MM.1S (cell line): ENCODE measurements at regions not wholly inside any gene's neighbourhood (a gene's known extent, or its start where the extent isn't known, plus 50 kb on each side); places are given as distances from the start of the nearest gene placed in this dataset.

ENCODE experiments used
- EZH2phosphoT487 ChIP-seq: fragments of 300-600 bp; sonication (generic); IDR thresholded peaks from 2 replicates; pipeline ENCODE4 v1.6.1; 2018; ENCODE audit warnings: antibody characterized with exemption, low read length
- TF ChIP-seq, protein P1 (sequence below): fragments of 300-600 bp; sonication (generic); IDR thresholded peaks from 2 replicates; pipeline ENCODE4 v1.5.1; 2016; ENCODE audit warnings: antibody characterized with exemption, low read length, mixed read lengths

DNA sequence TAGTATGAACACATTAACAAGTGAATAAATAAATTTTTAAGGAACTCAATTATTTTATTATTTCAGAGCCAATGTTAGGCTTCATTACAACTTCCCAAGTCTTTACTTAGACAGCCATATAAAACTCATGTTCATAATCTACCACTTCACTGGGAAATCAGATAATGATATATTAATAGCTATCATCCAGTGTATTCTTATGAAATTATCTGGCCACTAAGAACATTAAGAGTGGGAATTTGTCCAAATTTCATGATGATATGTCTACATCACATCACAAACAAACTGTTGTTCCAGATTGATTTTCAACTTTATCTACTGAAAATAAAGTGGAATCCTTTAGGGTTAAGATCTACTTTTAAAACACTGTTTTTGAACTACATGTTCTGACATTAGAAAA is 668.6 kb downstream of the EFNA5 start:
- TF ChIP-seq, protein P1, sequence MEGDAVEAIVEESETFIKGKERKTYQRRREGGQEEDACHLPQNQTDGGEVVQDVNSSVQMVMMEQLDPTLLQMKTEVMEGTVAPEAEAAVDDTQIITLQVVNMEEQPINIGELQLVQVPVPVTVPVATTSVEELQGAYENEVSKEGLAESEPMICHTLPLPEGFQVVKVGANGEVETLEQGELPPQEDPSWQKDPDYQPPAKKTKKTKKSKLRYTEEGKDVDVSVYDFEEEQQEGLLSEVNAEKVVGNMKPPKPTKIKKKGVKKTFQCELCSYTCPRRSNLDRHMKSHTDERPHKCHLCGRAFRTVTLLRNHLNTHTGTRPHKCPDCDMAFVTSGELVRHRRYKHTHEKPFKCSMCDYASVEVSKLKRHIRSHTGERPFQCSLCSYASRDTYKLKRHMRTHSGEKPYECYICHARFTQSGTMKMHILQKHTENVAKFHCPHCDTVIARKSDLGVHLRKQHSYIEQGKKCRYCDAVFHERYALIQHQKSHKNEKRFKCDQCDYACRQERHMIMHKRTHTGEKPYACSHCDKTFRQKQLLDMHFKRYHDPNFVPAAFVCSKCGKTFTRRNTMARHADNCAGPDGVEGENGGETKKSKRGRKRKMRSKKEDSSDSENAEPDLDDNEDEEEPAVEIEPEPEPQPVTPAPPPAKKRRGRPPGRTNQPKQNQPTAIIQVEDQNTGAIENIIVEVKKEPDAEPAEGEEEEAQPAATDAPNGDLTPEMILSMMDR = no peak
- no peak for TF ChIP-seq EZH2phosphoT487
